GM13976 (cell line): ENCODE measurements at regions not wholly inside any gene's neighbourhood (a gene's known extent, or its start where the extent isn't known, plus 50 kb on each side); places are given as distances from the start of the nearest gene placed in this dataset.

Source experiments
- DNase-seq: peaks from one replicate; pipeline ENCODE4 v3.0.0; 2012; ENCODE audit warnings: low spot score
- CTCF ChIP-seq: IDR thresholded peaks from 2 replicates; pipeline ENCODE4 v1.5.1; 2012; ENCODE audit warnings: borderline replicate concordance, mild to moderate bottlenecking; ENCODE audit not compliant: insufficient read depth; ENCODE audit errors: extremely low read depth, missing control alignments, control extremely low read depth
- in situ Hi-C: fragments of 300-500 bp; cut with MboI; formaldehyde crosslinking; loops from one replicate; pipeline ENCODE4 v1.12.0; 2022; ENCODE audit warnings: low sequenced_read_pairs, mixed read lengths, inconsistent platforms; ENCODE audit not compliant: unreplicated experiment

- DNase-seq, result no peak
- in situ Hi-C loops, result no loop called here
- TF ChIP-seq CTCF, result no peak
Measured at GRCh38 chrY:19026631-19027030, 253.1 kb upstream of the HSFY2 start.

GRCh38 chrY:19023934-19024333 lies 250.4 kb upstream of the HSFY2 start:
- no peak for DNase-seq
- in situ Hi-C loops, result no loop called here

GRCh38 chrY:19020193-19020592 lies 246.7 kb upstream of the HSFY2 start:
- no peak for TF ChIP-seq CTCF
- no peak for DNase-seq
- in situ Hi-C loops, result no loop called here

More at GRCh38 chrY:19023934-19024333, 250.4 kb upstream of the HSFY2 start:
- no peak for TF ChIP-seq CTCF

GRCh38 chrY:19016990-19017389 lies 243.5 kb upstream of the HSFY2 start:
- TF ChIP-seq CTCF, result no peak
- DNase-seq, result no peak
- in situ Hi-C loops, result no loop called here

GRCh38 chrY:19015854-19016253 lies 242.3 kb upstream of the HSFY2 start:
- no peak for DNase-seq
- no peak for TF ChIP-seq CTCF
- in situ Hi-C loops, result no loop called here

- in situ Hi-C loops, result no loop called here
- TF ChIP-seq CTCF, result no peak
- no peak for DNase-seq
Measured at GRCh38 chrY:19015213-19015612, 241.7 kb upstream of the HSFY2 start.

GRCh38 chrY:19012985-19013384 lies 239.4 kb upstream of the HSFY2 start:
- TF ChIP-seq CTCF, result no peak
- no peak for DNase-seq
- in situ Hi-C loops, result no loop called here
